Inflammatory macrophage treated with lipopolysaccharide for 4 hours (primary cell): ENCODE measurements at regions not wholly inside any gene's neighbourhood (a gene's known extent, or its start where the extent isn't known, plus 50 kb on each side); places are given as distances from the start of the nearest gene placed in this dataset.

ENCODE experiments used
- DNase-seq: peaks from one replicate; pipeline ENCODE4 v3.0.0-alpha.2; 2020

GRCh38 chr16:59758848-59759247 is 1024.7 kb upstream of the GOT2 start:
- no peak for DNase-seq

GRCh38 chr16:59754854-59755253 is 1020.7 kb upstream of the GOT2 start:
- no peak for DNase-seq

- no peak for DNase-seq
These were observed 1015.7 kb upstream of the GOT2 start for GRCh38 chr16:59749662-59750336.

- DNase-seq, result no peak
These were observed 1014.4 kb upstream of the GOT2 start for GRCh38 chr16:59748531-59748930.

DNA sequence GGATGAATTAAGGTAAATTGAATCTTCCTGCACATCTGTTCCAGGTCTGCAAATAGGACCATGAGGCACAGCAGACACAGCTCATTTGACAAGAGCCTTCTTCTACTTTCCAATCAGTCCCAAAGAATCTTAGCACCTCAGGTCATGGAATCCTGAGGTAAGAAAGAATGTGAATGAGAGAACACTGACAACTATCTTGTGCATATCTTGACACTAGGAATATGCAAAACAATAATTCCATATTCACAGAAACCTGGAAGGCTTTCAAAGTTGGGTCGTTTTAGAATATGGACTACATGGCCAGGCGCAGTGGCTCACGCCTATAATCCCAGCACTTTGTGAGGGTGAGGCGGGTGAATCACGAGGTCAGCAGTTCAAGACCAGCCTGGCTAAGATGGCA is 1009.4 kb upstream of the GOT2 start:
- no peak for DNase-seq

GRCh38 chr16:59740858-59741257 is 1006.7 kb upstream of the GOT2 start:
- DNase-seq, result no peak

DNA sequence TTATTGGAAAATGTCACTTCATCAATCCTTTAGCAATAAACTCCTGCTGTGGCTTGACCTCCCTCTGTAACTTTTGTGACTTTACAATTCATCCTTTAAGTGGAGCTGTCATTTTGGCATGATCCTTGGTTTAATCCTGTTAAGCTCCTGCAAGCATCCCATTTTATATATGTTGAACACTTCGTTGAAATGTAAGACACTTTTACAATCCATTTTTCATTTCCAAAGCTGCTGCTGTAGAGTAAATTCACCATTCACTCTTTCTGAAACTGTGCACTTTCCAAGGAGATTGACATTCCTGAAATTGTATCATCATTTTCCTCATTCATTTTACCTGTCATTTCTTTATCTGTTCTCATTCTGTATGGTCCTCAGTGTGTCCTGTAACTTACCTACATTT is 1003.2 kb upstream of the GOT2 start:
- no peak for DNase-seq

GRCh38 chr16:59733321-59733720 is 999.2 kb upstream of the GOT2 start:
- DNase-seq, result no peak

GRCh38 chr16:59729613-59730012 is 995.5 kb upstream of the GOT2 start:
- no peak for DNase-seq

- no peak for DNase-seq
These were observed 985.0 kb upstream of the GOT2 start for GRCh38 chr16:59719121-59719520.

- no peak for DNase-seq
These were observed 973.5 kb upstream of the GOT2 start for GRCh38 chr16:59707436-59708226.

DNA sequence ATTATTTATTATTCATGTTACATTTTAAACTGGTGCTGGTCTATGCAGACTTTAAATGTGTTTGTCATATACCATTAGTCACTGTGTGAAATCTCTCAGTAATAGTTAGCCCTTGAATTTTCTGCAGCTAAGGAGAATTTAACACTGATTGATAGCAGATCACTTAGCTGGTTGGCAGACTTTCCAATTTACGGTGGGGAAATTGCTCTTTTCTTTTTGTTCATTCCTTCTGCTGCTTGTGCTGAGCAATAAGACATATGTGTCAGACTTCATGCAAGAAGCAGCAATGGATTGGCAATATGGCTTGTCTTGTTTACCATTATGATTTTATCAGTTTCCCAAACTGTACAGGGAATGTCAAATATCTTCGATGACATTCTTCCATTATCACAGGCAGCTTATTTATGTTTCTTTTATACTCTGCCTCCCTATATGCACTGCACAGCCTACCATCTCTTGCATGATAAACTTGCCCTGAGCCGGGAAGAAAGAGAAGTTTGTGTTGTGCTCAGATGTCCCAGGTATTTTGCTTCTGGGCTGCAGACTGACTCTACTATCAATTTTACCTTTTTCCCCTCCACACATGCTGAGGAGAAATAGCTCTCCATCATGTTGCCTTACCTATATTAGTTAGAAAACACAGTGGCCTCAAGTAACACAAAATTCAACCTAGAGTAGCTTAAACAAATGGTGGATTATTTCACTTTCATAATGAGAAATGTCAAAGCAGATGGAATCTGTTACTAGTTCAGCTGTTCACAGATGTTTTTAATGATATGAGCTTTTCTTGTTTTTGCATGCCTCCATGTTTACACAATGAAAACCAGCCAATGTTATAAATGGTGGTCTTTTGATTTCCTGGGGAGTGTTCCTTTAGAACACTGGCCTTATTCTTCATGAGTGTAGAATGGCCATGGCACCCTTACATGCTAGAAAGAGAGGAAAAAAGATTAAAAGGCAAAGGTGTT is 968.1 kb upstream of the GOT2 start:
- no peak for DNase-seq

GRCh38 chr16:59699786-59700185 is 965.7 kb upstream of the GOT2 start:
- no peak for DNase-seq

DNA sequence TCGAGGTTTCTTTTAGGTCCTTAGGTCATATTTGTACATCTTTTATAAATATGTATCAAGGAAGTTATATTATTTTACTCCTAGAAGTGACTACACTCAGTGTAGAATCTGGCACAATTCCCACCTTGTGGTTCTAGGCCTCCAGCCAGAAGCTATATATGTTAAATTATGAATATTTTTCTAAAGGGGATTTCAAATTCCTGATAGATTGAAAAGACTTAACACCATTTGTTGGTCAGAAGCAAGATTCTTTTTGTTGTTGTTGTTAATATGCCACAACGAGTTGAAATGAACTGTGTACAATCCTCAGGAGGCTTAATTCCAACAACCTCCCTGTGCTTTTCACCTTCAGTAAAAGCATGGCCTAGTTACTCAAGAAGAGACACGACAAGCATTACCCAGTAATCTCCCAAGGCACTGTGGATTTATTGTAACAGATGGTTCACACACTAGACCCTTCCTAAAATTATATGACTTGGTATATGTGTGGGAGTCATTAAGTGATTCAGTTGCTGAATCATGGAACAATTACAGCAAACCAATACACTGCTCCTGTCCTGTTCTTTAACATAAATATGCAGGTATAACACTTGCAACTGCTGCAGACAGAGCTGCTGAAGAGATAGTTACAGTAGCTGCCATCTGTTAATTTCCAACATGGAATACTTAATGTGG is 964.4 kb upstream of the GOT2 start:
- no peak for DNase-seq

- no peak for DNase-seq
These were observed 963.6 kb upstream of the GOT2 start for GRCh38 chr16:59697761-59698160.

GRCh38 chr16:59697236-59697635 is 963.1 kb upstream of the GOT2 start:
- DNase-seq, result no peak

DNA sequence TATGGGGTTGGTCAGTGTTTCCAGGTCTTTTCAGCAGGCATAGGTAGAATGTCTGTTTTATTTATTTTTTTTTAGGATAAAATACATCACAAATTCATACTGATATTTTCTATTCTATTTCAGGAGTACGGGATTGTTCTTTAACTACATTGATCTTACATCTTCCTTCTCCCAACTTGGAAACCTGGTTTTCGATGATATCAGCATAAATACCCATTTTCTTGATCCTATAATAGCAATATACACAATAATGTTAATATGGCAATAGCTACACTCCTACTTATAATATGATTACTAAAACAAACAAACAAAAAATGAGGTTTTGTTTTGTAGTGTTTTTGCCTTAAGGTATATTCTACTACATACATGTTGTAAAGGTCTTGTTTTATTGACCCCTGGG is 962.4 kb upstream of the GOT2 start:
- no peak for DNase-seq

GRCh38 chr16:59690216-59690615 is 956.1 kb upstream of the GOT2 start:
- DNase-seq, result no peak

GRCh38 chr16:59688006-59688405 is 953.9 kb upstream of the GOT2 start:
- no peak for DNase-seq

DNA sequence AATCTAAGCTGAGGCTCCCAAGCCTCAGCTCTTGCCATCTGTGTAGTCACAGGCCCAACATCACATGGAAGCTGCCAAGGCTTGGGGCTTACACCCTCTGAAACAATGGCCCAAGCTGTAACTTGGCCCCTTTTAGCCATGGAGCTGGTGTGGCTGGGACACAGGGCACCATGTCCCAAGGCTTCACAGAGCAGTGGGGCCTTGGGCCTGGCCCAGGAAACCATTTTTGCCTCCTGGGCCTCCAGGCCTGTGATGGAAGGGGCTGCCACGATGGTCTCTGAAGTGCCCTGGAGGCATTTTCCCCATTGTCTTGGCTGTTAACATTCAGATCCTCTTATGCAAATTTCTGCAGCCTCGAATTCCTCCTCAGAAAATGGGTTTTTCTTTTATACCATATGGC is 952.3 kb upstream of the GOT2 start:
- no peak for DNase-seq

GRCh38 chr16:59684911-59685310 is 950.8 kb upstream of the GOT2 start:
- DNase-seq, result no peak

- DNase-seq, result no peak
These were observed 949.6 kb upstream of the GOT2 start for GRCh38 chr16:59683709-59684108.
